H1 (cell line): ENCODE measurements at regions not wholly inside any gene's neighbourhood (a gene's known extent, or its start where the extent isn't known, plus 50 kb on each side); places are given as distances from the start of the nearest gene placed in this dataset.
A peak's percentile ranks its signal among the peaks of the same experiment; 100 is the strongest.

ENCODE experiments used
- CTCF ChIA-PET: fragments of 300-600 bp; sonication (Branson Sonifier 250); formaldehyde crosslinking; loops from one replicate; lab custom pipeline; 2021; ENCODE audit not compliant: partially characterized antibody; lab: Charles Lee
- POLR2A ChIA-PET: fragments of 300-600 bp; sonication (Branson Sonifier 250); formaldehyde crosslinking; loops from one replicate; lab custom pipeline; 2021; ENCODE audit warnings: inconsistent platforms; ENCODE audit not compliant: partially characterized antibody; lab: Charles Lee
- DNase-seq, 2 experiments: peaks; one replicate each; pipeline versions ENCODE4 v3.0.0 to v3.0.0-alpha.2; 2010 to 2022; ENCODE audit warnings: low spot score in 2 of 2, low read depth in 1 of 2, mixed read lengths in 1 of 2
- FAIRE-seq: peaks from 2 replicates; lab custom pipeline; 2011; peaks lifted over from hg19 to GRCh38; lab: Jason Lieb, UNC
- H2AFZ ChIP-seq: 2 replicates; pipeline ENCODE4 v1.8.1; 2012; ENCODE audit warnings: low read length, inconsistent platforms
- H2AK5ac ChIP-seq: 2 replicates; pipeline ENCODE4 v1.6.1; 2013; ENCODE audit warnings: low read depth, low read length
- H2BK120ac ChIP-seq: replicated peaks from 2 replicates; pipeline ENCODE3; 2013; ENCODE audit warnings: low read depth, low read length, inconsistent platforms
- H2BK12ac ChIP-seq: 2 replicates; pipeline ENCODE4 v1.6.1; 2013; ENCODE audit warnings: low read depth, low read length
- H2BK15ac ChIP-seq: 2 replicates; pipeline ENCODE4 v1.6.1; 2013; ENCODE audit warnings: low read length
- H2BK20ac ChIP-seq: 2 replicates; pipeline ENCODE4 v1.6.1; 2013; ENCODE audit warnings: low read length
- H2BK5ac ChIP-seq: 2 replicates; pipeline ENCODE4 v1.6.1; 2013; ENCODE audit warnings: low read depth, low read length
- H3K14ac ChIP-seq: 2 replicates; pipeline ENCODE4 v1.6.1; 2013; ENCODE audit warnings: inconsistent platforms; ENCODE audit not compliant: insufficient read length
- H3K18ac ChIP-seq: 2 replicates; pipeline ENCODE4 v1.6.1; 2013; ENCODE audit warnings: low read length; ENCODE audit errors: extremely low read depth
- H3K23ac ChIP-seq: 2 replicates; pipeline ENCODE4 v1.6.1; 2013; ENCODE audit warnings: inconsistent platforms; ENCODE audit not compliant: insufficient read length
- H3K23me2 ChIP-seq: 2 replicates; pipeline ENCODE4 v1.6.1; 2013; ENCODE audit warnings: low read depth, low read length
- H3K27ac ChIP-seq: 2 replicates; pipeline ENCODE4 v1.6.1; 2011; ENCODE audit warnings: low read depth, low read length, inconsistent platforms
- H3K27me3 ChIP-seq, 4 experiments: replicated peaks in 1 of 4; 1 replicate in 1 of 4; 2 replicates in 3 of 4; pipeline versions ENCODE4 v1.6.1 to v1.8.1; 2011 to 2013; ENCODE audit warnings: low read length in 3 of 4, mild to moderate bottlenecking in 3 of 4, inconsistent platforms in 2 of 4, mixed read lengths in 2 of 4, moderate library complexity in 1 of 4; ENCODE audit not compliant: control insufficient read depth in 3 of 4, insufficient read depth in 3 of 4; ENCODE audit errors: extremely low read depth in 1 of 4
- H3K36me3 ChIP-seq, 4 experiments: 2 replicates each; pipeline versions ENCODE4 v1.6.1 to v1.8.1; 2011 to 2013; ENCODE audit warnings: mild to moderate bottlenecking in 4 of 4, low read length in 3 of 4, moderate library complexity in 2 of 4, control low read depth in 1 of 4, inconsistent platforms in 1 of 4; ENCODE audit not compliant: insufficient read depth in 4 of 4, control insufficient read depth in 2 of 4
- H3K4ac ChIP-seq: replicated peaks from 2 replicates; pipeline ENCODE3; 2013; ENCODE audit warnings: low read length, low read depth, mixed read lengths, inconsistent platforms; ENCODE audit not compliant: insufficient read length
- H3K4me1 ChIP-seq, 4 experiments: replicated peaks in 1 of 4; 1 replicate in 1 of 4; 2 replicates in 3 of 4; pipeline versions ENCODE4 v1.6.1 to v1.8.1; 2011 to 2013; ENCODE audit warnings: low read length in 3 of 4, inconsistent platforms in 2 of 4, mixed read lengths in 1 of 4; ENCODE audit not compliant: insufficient read depth in 4 of 4, control insufficient read depth in 3 of 4
- H3K4me2 ChIP-seq, 2 experiments: 2 replicates each; pipeline versions ENCODE4 v1.6.1 to v1.8.1; 2011 to 2013; ENCODE audit warnings: low read depth in 2 of 2, low read length in 2 of 2, control low read depth in 1 of 2, inconsistent platforms in 1 of 2, mild to moderate bottlenecking in 1 of 2; ENCODE audit not compliant: insufficient read depth in 1 of 2
- H3K4me3 ChIP-seq, 4 experiments: fragments of 200-600, 300-600 bp in 1 of 4; sonication (generic), shearing (Covaris generic), sonication (Bioruptor Twin) in 1 of 4; 2 replicates each; pipeline versions ENCODE4 v1.5.1 to v1.8.1; 2011 to 2016; ENCODE audit warnings: low read length in 4 of 4, low read depth in 3 of 4, control low read depth in 2 of 4, inconsistent platforms in 2 of 4, mild to moderate bottlenecking in 2 of 4, mixed read lengths in 1 of 4, moderate library complexity in 1 of 4; ENCODE audit not compliant: insufficient read depth in 2 of 4; ENCODE audit errors: extremely low read depth in 1 of 4
- H3K56ac ChIP-seq: replicated peaks from 2 replicates; pipeline ENCODE3; 2013; ENCODE audit warnings: low read depth, mild to moderate bottlenecking, mixed read lengths, low read length, inconsistent platforms; ENCODE audit not compliant: insufficient read length
- H3K79me1 ChIP-seq: 2 replicates; pipeline ENCODE4 v1.6.1; 2013; ENCODE audit warnings: low read depth, low read length, control low read depth
- H3K79me2 ChIP-seq, 2 experiments: 2 replicates each; pipeline versions ENCODE4 v1.6.1 to v1.8.1; 2012 to 2013; ENCODE audit warnings: low read length in 2 of 2, mild to moderate bottlenecking in 2 of 2, inconsistent platforms in 1 of 2; ENCODE audit not compliant: insufficient read depth in 2 of 2, control insufficient read depth in 1 of 2
- H3K9ac ChIP-seq, 4 experiments: replicated peaks in 1 of 4; 1 replicate in 1 of 4; 2 replicates in 3 of 4; pipeline versions ENCODE4 v1.6.1 to v1.8.1; 2011 to 2013; ENCODE audit warnings: low read depth in 3 of 4, low read length in 3 of 4, control low read depth in 2 of 4, mild to moderate bottlenecking in 2 of 4, moderate library complexity in 2 of 4, inconsistent platforms in 1 of 4; ENCODE audit errors: extremely low read depth in 1 of 4
- H3K9me3 ChIP-seq, 2 experiments: 2 replicates each; pipeline versions ENCODE4 v1.6.1 to v1.8.1; 2012 to 2013; ENCODE audit warnings: mild to moderate bottlenecking in 2 of 2, moderate library complexity in 2 of 2, control low read depth in 1 of 2, inconsistent platforms in 1 of 2, low read depth in 1 of 2, low read length in 1 of 2, mixed read lengths in 1 of 2; ENCODE audit not compliant: insufficient read depth in 2 of 2
- H4K20me1 ChIP-seq, 2 experiments: replicated peaks in 1 of 2; 2 replicates each; pipeline versions ENCODE3 to v1.8.1; 2011 to 2013; ENCODE audit warnings: inconsistent platforms in 2 of 2, low read length in 2 of 2, mild to moderate bottlenecking in 1 of 2; ENCODE audit not compliant: insufficient read depth in 2 of 2, control insufficient read depth in 1 of 2
- H4K5ac ChIP-seq: 2 replicates; pipeline ENCODE4 v1.6.1; 2013; ENCODE audit warnings: low read length, low read depth, mixed read lengths, inconsistent platforms; ENCODE audit not compliant: insufficient read length
- H4K8ac ChIP-seq: 2 replicates; pipeline ENCODE4 v1.8.0; 2013; ENCODE audit warnings: mild to moderate bottlenecking, moderate library complexity, low read length, inconsistent platforms; ENCODE audit not compliant: insufficient read depth; ENCODE audit errors: extremely low read depth
- H4K91ac ChIP-seq: replicated peaks from 2 replicates; pipeline ENCODE3; 2013; ENCODE audit warnings: low read length, mixed read lengths, inconsistent platforms; ENCODE audit not compliant: insufficient read length
- KDM5A ChIP-seq: fragments of 200-600 bp; IDR thresholded peaks from 2 replicates; pipeline ENCODE4 v1.7.1; 2012; ENCODE audit warnings: mild to moderate bottlenecking, low read length, inconsistent platforms, mixed read lengths
- POU5F1 ChIP-seq: IDR thresholded peaks from 2 replicates; pipeline ENCODE4 v1.6.1; 2011; ENCODE audit warnings: low read depth, mild to moderate bottlenecking, low read length, moderate library complexity
- RFX5 ChIP-seq: IDR thresholded peaks from 2 replicates; pipeline ENCODE4 v1.6.1; 2011; ENCODE audit warnings: low read depth, low read length, improper control_type of control experiment, borderline replicate concordance
- SIRT6 ChIP-seq: IDR thresholded peaks from one replicate; pipeline ENCODE4 v1.7.1; 2012; ENCODE audit warnings: low read length, inconsistent platforms
- SP4 ChIP-seq: IDR thresholded peaks from 2 replicates; pipeline ENCODE4 v1.6.1; 2012; ENCODE audit warnings: low read length, inconsistent platforms
- TAF1 ChIP-seq: IDR thresholded peaks from 2 replicates; pipeline ENCODE4 v1.6.1; 2011; ENCODE audit warnings: mild to moderate bottlenecking, low read depth, low read length
- TAF7 ChIP-seq: optimal IDR thresholded peaks from 2 replicates; pipeline ENCODE3; 2011; ENCODE audit warnings: low read depth, mild to moderate bottlenecking, inconsistent platforms, low read length, moderate library complexity, borderline replicate concordance
- YY1 ChIP-seq: IDR thresholded peaks from 2 replicates; pipeline ENCODE4 v1.6.1; 2011; ENCODE audit warnings: low read depth, mild to moderate bottlenecking, low read length
- WGBS, 2 experiments: shearing (Covaris generic) in 1 of 2; methylation state at CpG; one replicate each; pipeline versions ENCODE4 v1.1.6 to v1.1.7; 2013 to 2015; ENCODE audit warnings: low lambda C conversion rate in 2 of 2, mixed read lengths in 2 of 2, inconsistent platforms in 1 of 2, low coverage in 1 of 2, missing lambda C conversion rate in 1 of 2; ENCODE audit not compliant: insufficient replicate concordance in 2 of 2, insufficient coverage in 1 of 2, insufficient read length in 1 of 2; ENCODE audit errors: extremely low coverage in 1 of 2, missing lambda C conversion rate in 1 of 2; 5-methylcytosine and 5-hydroxymethylcytosine counted together

DNA sequence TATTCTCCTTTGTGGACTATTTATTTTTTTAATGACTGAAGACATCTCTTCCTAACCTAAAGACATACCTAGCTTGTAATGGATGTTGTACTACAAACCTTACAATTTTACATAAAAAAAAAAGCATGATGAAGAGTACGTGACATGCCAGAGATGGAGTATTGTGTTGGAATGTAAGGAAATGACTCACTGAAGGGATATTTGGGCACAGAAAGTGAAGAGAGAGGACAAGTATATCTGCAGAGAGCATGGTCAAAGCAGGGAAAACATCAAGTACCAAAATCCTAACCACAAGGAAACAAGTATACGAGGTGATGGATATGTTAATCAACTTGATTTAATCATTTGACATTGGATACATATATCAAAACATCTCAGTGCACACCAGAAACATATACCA lies 1051.4 kb upstream of the PRKX start:
- TF ChIP-seq RFX5 (no peak), TAF7 (no peak), TAF1 (no peak), KDM5A (no peak), POU5F1 (no peak), SP4 (no peak), YY1 (no peak), SIRT6 (no peak)
- TF ChIP-seq, all 59 proteins: peak for 0
- H3K9me3 ChIP-seq, result no peaks in the 10 kb centered on the region
- H4K20me1 ChIP-seq, result no peaks in the 10 kb centered on the region
- ChIA-PET POLR2A (no interaction called here), CTCF (no interaction called here)
- no peak overlapping the region for H4K91ac ChIP-seq
- WGBS, 2 experiments, result 95% methylated on average over 2 of the region's 2 CpGs; no CpG with 5 or more reads in 1 of the 2 experiments
- H3K36me3 ChIP-seq, result no peaks in the 10 kb centered on the region
- no peak overlapping the region for H3K9ac ChIP-seq
- no peaks in the 10 kb centered on the region for H3K27me3 ChIP-seq
- no peak overlapping the region for H3K27ac ChIP-seq
- H2AFZ ChIP-seq, result no peak overlapping the region
- H3K4me2 ChIP-seq, result no peak overlapping the region
- H2BK5ac ChIP-seq, result no peak overlapping the region
- H2BK20ac ChIP-seq, result no peak overlapping the region
- no peaks in the 10 kb centered on the region for H3K23me2 ChIP-seq
- no peak overlapping the region for H3K4ac ChIP-seq
- H3K4me3 ChIP-seq, result no peak overlapping the region
- peak; percentile 7 for FAIRE-seq
- H2BK12ac ChIP-seq, result no peak overlapping the region
- H3K79me1 ChIP-seq, result no peaks in the 10 kb centered on the region
- no peak overlapping the region for H2BK15ac ChIP-seq
- H4K8ac ChIP-seq, result no peak overlapping the region
- no peak overlapping the region for H4K5ac ChIP-seq
- no peak overlapping the region for H3K23ac ChIP-seq
- no peaks in the 10 kb centered on the region for H3K79me2 ChIP-seq
- no peak overlapping the region for H3K18ac ChIP-seq
- no peak overlapping the region for H3K56ac ChIP-seq
- no peak for DNase-seq
- H2BK120ac ChIP-seq, result no peak overlapping the region
- H2AK5ac ChIP-seq, result no peak overlapping the region
- no peaks in the 10 kb centered on the region for H3K4me1 ChIP-seq
- H3K14ac ChIP-seq, result no peak overlapping the region
